ENCODE measurements at regions not wholly inside any gene's neighbourhood (a gene's known extent, or its start where the extent isn't known, plus 50 kb on each side); places are given as distances from the start of the nearest gene placed in this dataset.

- dilution Hi-C loops (cut with MboI; ENCODE audit: extremely low pct_ligation_motif_present, low sequenced_read_pairs) (no loop called here), intact Hi-C loops (cut with micrococcal nuclease) (no loop called here)
- no peak for TF ChIP-seq CTCF (IDR thresholded peaks at IDR 0.05; ENCODE audit: extremely low read depth in 1 of 2, insufficient read depth in 1 of 2, low read depth in 1 of 2, low read length in 2 of 2)
- TF ChIP-seq POLR2A (IDR thresholded peaks at IDR 0.05; ENCODE audit: low read depth, low read length), result no peak
- no peak for TF ChIP-seq MAX (IDR thresholded peaks at IDR 0.05; ENCODE audit: insufficient read depth, insufficient read length)
- no peak for TF ChIP-seq FOS (IDR thresholded peaks at IDR 0.05; ENCODE audit: borderline replicate concordance, insufficient read depth, low read length)
- no peak for TF ChIP-seq EZH2 (IDR thresholded peaks at IDR 0.05; ENCODE audit: borderline replicate concordance, low read depth, low read length, severe bottlenecking)
- TF ChIP-seq MYC (IDR thresholded peaks at IDR 0.05; ENCODE audit: low read depth, low read length), result no peak
- TF ChIP-seq GATA2 (IDR thresholded peaks at IDR 0.05; ENCODE audit: insufficient read depth, insufficient read length, low read depth, low read length), result no peak
- no peak for TF ChIP-seq POLR2AphosphoS5 (IDR thresholded peaks at IDR 0.05; ENCODE audit: insufficient read depth, low read depth, low read length)
- no peak for TF ChIP-seq JUN (IDR thresholded peaks at IDR 0.05; ENCODE audit: borderline replicate concordance, insufficient read depth, insufficient read length, low read depth)
- Histone ChIP-seq H3K27ac (ENCODE audit: insufficient read depth, low read depth, low read length) (no peak overlapping the region), H3K4me1 (ENCODE audit: control insufficient read depth, extremely low read depth, insufficient read depth, low read length) (no peaks in the 10 kb centered on the region), H3K4me3 (replicated peaks in 1 of 3; ENCODE audit: insufficient read depth in 1 of 3, low read depth in 1 of 3, low read length in 3 of 3) (no peak overlapping the region), H3K36me3 (ENCODE audit: control insufficient read depth in 2 of 2, extremely low read depth in 1 of 2, insufficient read depth in 2 of 2, low read length in 2 of 2) (no peaks in the 10 kb centered on the region), H3K9ac (replicated peaks; ENCODE audit: extremely low read depth, insufficient read depth, low read length) (no peak overlapping the region), H3K4me2 (ENCODE audit: insufficient read depth, low read length) (no peak overlapping the region), H3K79me2 (ENCODE audit: control insufficient read depth, insufficient read depth, low read length) (no peaks in the 10 kb centered on the region), H3K27me3 (ENCODE audit: control insufficient read depth in 2 of 2, insufficient read depth in 2 of 2, low read length in 2 of 2) (no peaks in the 10 kb centered on the region), H2AFZ (ENCODE audit: low read depth, low read length) (no peak overlapping the region), H3K9me3 (replicated peaks; ENCODE audit: control insufficient read depth, insufficient read depth, low read length) (no peaks in the 10 kb centered on the region), H4K20me1 (replicated peaks; ENCODE audit: control insufficient read depth, extremely low read depth, insufficient read depth, low read length) (no peaks in the 10 kb centered on the region), H3K9me1 (replicated peaks; ENCODE audit: control insufficient read depth, extremely low read depth, insufficient read depth, low read length) (no peaks in the 10 kb centered on the region)
- DNase-seq (ENCODE audit: low read depth, low spot score), result no peak
- POLR2A ChIA-PET, result no interaction called here
- no TSS peak for BruUV-seq (replicated peaks)
- CTCF ChIA-PET, result no interaction called here
- no peak for FAIRE-seq
Measured at GRCh38 chr3:22210693-22211092, 459.7 kb upstream of the ZNF385D start.

Data from endothelial cell of umbilical vein (primary cell).